ENCODE measurements at regions not wholly inside any gene's neighbourhood (a gene's known extent, or its start where the extent isn't known, plus 50 kb on each side); places are given as distances from the start of the nearest gene placed in this dataset.

DNA sequence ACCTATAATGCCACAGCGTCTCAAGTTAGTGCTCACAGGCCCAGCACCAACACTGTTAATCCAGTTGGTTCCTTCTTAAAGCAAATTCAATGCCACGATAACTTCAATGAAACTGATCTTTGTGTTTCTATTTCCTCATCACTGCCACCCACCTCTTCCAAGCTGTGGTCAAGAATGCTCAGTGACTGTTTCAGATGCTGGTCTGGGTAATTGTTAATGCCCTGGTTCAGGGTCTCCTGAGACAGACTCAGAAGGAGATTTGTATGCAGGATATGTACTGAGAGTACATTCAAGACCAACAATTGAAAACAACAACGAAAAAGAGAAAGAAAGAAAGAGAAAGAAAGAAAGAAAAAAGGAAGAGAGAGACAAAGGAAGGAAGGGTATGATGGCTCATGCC is 505.3 kb downstream of the TLE4 start:
- Histone ChIP-seq H3K4me2 (ENCODE audit: insufficient read depth, low read length, poor library complexity, severe bottlenecking) (no peak overlapping the region), H3K27ac (replicated peaks; ENCODE audit: low read length) (no peak overlapping the region), H2BK15ac (ENCODE audit: low read length) (no peak overlapping the region), H3K9me3 (replicated peaks in 1 of 2; ENCODE audit: control insufficient read depth in 2 of 2, insufficient read depth in 1 of 2, low read depth in 1 of 2, low read length in 2 of 2) (no peaks in the 10 kb centered on the region), H3K18ac (ENCODE audit: low read length) (no peak overlapping the region), H3K36me3 (replicated peaks in 1 of 2; ENCODE audit: control insufficient read depth in 2 of 2, insufficient read depth in 2 of 2, low read length in 2 of 2) (no peaks in the 10 kb centered on the region), H3K79me1 (ENCODE audit: low read depth, low read length) (no peaks in the 10 kb centered on the region), H3K23ac (ENCODE audit: low read depth, low read length, poor library complexity) (no peak overlapping the region), H4K8ac (ENCODE audit: low read depth, low read length) (no peak overlapping the region), H2BK5ac (ENCODE audit: low read length) (no peak overlapping the region), H3K9ac (ENCODE audit: low read depth, low read length, poor library complexity) (no peak overlapping the region), H2AK5ac (ENCODE audit: low read depth, low read length) (no peak overlapping the region), H2BK120ac (ENCODE audit: low read depth, low read length) (no peak overlapping the region), H3K14ac (ENCODE audit: low read length) (no peak overlapping the region), H2AFZ (ENCODE audit: low read length) (no peak overlapping the region), H3K4me3 (ENCODE audit: low read length in 2 of 2) (no peak overlapping the region), H3K4me1 (ENCODE audit: control insufficient read depth in 2 of 2, insufficient read depth in 1 of 2, low read depth in 1 of 2, low read length in 2 of 2) (no peaks in the 10 kb centered on the region), H4K91ac (ENCODE audit: low read depth, low read length, poor library complexity) (no peak overlapping the region), H3K27me3 (ENCODE audit: control insufficient read depth in 3 of 3, insufficient read depth in 3 of 3, low read depth in 1 of 3, low read length in 3 of 3) (no peaks in the 10 kb centered on the region), H2BK12ac (ENCODE audit: low read length) (no peak overlapping the region), H3K4ac (ENCODE audit: low read length) (no peak overlapping the region)
- no CpG with 5 or more reads among the region's 3 CpGs for WGBS, 2 donors (ENCODE audit: extremely low coverage in 2 of 2, insufficient read length in 2 of 2, insufficient replicate concordance in 1 of 2)
- DNase-seq (ENCODE audit: low spot score): no peak

GRCh38 chr9:80076162-80076561 is 504.4 kb downstream of the TLE4 start:
- WGBS, 2 donors (ENCODE audit: extremely low coverage in 2 of 2, insufficient read length in 2 of 2, insufficient replicate concordance in 1 of 2): no CpG with 5 or more reads among the region's 4 CpGs
- Histone ChIP-seq H3K9me3 (replicated peaks in 1 of 2; ENCODE audit: control insufficient read depth in 2 of 2, insufficient read depth in 1 of 2, low read depth in 1 of 2, low read length in 2 of 2) (no peaks in the 10 kb centered on the region), H2BK5ac (ENCODE audit: low read length) (no peak overlapping the region), H3K36me3 (replicated peaks in 1 of 2; ENCODE audit: control insufficient read depth in 2 of 2, insufficient read depth in 2 of 2, low read length in 2 of 2) (no peaks in the 10 kb centered on the region), H4K91ac (ENCODE audit: low read depth, low read length, poor library complexity) (no peak overlapping the region), H2BK15ac (ENCODE audit: low read length) (no peak overlapping the region), H2BK12ac (ENCODE audit: low read length) (no peak overlapping the region), H3K79me1 (ENCODE audit: low read depth, low read length) (no peaks in the 10 kb centered on the region), H3K4me2 (ENCODE audit: insufficient read depth, low read length, poor library complexity, severe bottlenecking) (no peak overlapping the region), H3K27me3 (ENCODE audit: control insufficient read depth in 3 of 3, insufficient read depth in 3 of 3, low read depth in 1 of 3, low read length in 3 of 3) (no peaks in the 10 kb centered on the region), H3K4ac (ENCODE audit: low read length) (no peak overlapping the region), H2AK5ac (ENCODE audit: low read depth, low read length) (no peak overlapping the region), H3K18ac (ENCODE audit: low read length) (no peak overlapping the region), H2AFZ (ENCODE audit: low read length) (no peak overlapping the region), H3K27ac (replicated peaks; ENCODE audit: low read length) (no peak overlapping the region), H3K14ac (ENCODE audit: low read length) (no peak overlapping the region), H3K4me3 (ENCODE audit: low read length in 2 of 2) (no peak overlapping the region), H4K8ac (ENCODE audit: low read depth, low read length) (no peak overlapping the region), H2BK120ac (ENCODE audit: low read depth, low read length) (no peak overlapping the region), H3K23ac (ENCODE audit: low read depth, low read length, poor library complexity) (no peak overlapping the region), H3K9ac (ENCODE audit: low read depth, low read length, poor library complexity) (no peak overlapping the region), H3K4me1 (ENCODE audit: control insufficient read depth in 2 of 2, insufficient read depth in 1 of 2, low read depth in 1 of 2, low read length in 2 of 2) (no peaks in the 10 kb centered on the region)
- DNase-seq (ENCODE audit: low spot score): no peak

GRCh38 chr9:80074439-80074838 is 502.7 kb downstream of the TLE4 start:
- no peak overlapping the region for H2BK12ac ChIP-seq (ENCODE audit: low read length)
- no peak overlapping the region for H3K23ac ChIP-seq (ENCODE audit: low read depth, low read length, poor library complexity)
- no peaks in the 10 kb centered on the region for H3K27me3 ChIP-seq (ENCODE audit: control insufficient read depth in 3 of 3, insufficient read depth in 3 of 3, low read depth in 1 of 3, low read length in 3 of 3)
- no peak overlapping the region for H2BK15ac ChIP-seq (ENCODE audit: low read length)
- no peaks in the 10 kb centered on the region for H3K4me1 ChIP-seq (ENCODE audit: control insufficient read depth in 2 of 2, insufficient read depth in 1 of 2, low read depth in 1 of 2, low read length in 2 of 2)
- no peak overlapping the region for H4K91ac ChIP-seq (ENCODE audit: low read depth, low read length, poor library complexity)
- no peak overlapping the region for H2BK5ac ChIP-seq (ENCODE audit: low read length)
- H3K14ac ChIP-seq (ENCODE audit: low read length): no peak overlapping the region
- no peak overlapping the region for H3K4ac ChIP-seq (ENCODE audit: low read length)
- no peak for DNase-seq (ENCODE audit: low spot score)
- H3K27ac ChIP-seq (replicated peaks; ENCODE audit: low read length): no peak overlapping the region
- H2AFZ ChIP-seq (ENCODE audit: low read length): no peak overlapping the region
- H3K9me3 ChIP-seq (replicated peaks in 1 of 2; ENCODE audit: control insufficient read depth in 2 of 2, insufficient read depth in 1 of 2, low read depth in 1 of 2, low read length in 2 of 2): no peaks in the 10 kb centered on the region
- no CpG with 5 or more reads among the region's 5 CpGs for WGBS, 2 donors (ENCODE audit: extremely low coverage in 2 of 2, insufficient read length in 2 of 2, insufficient replicate concordance in 1 of 2)
- H2AK5ac ChIP-seq (ENCODE audit: low read depth, low read length): no peak overlapping the region
- no peaks in the 10 kb centered on the region for H3K36me3 ChIP-seq (replicated peaks in 1 of 2; ENCODE audit: control insufficient read depth in 2 of 2, insufficient read depth in 2 of 2, low read length in 2 of 2)
- H3K18ac ChIP-seq (ENCODE audit: low read length): no peak overlapping the region
- no peak overlapping the region for H2BK120ac ChIP-seq (ENCODE audit: low read depth, low read length)
- H3K4me3 ChIP-seq (ENCODE audit: low read length in 2 of 2): no peak overlapping the region
- no peak overlapping the region for H4K8ac ChIP-seq (ENCODE audit: low read depth, low read length)
- no peaks in the 10 kb centered on the region for H3K79me1 ChIP-seq (ENCODE audit: low read depth, low read length)
- no peak overlapping the region for H3K9ac ChIP-seq (ENCODE audit: low read depth, low read length, poor library complexity)
- no peak overlapping the region for H3K4me2 ChIP-seq (ENCODE audit: insufficient read depth, low read length, poor library complexity, severe bottlenecking)

GRCh38 chr9:80072451-80072850 is 500.7 kb downstream of the TLE4 start:
- H2BK15ac ChIP-seq (ENCODE audit: low read length): no peak overlapping the region
- no peaks in the 10 kb centered on the region for H3K9me3 ChIP-seq (replicated peaks in 1 of 2; ENCODE audit: control insufficient read depth in 2 of 2, insufficient read depth in 1 of 2, low read depth in 1 of 2, low read length in 2 of 2)
- H3K79me1 ChIP-seq (ENCODE audit: low read depth, low read length): no peaks in the 10 kb centered on the region
- no peak overlapping the region for H3K14ac ChIP-seq (ENCODE audit: low read length)
- H3K27me3 ChIP-seq (ENCODE audit: control insufficient read depth in 3 of 3, insufficient read depth in 3 of 3, low read depth in 1 of 3, low read length in 3 of 3): no peaks in the 10 kb centered on the region
- DNase-seq (ENCODE audit: low spot score): no peak
- H3K4me2 ChIP-seq (ENCODE audit: insufficient read depth, low read length, poor library complexity, severe bottlenecking): no peak overlapping the region
- no peak overlapping the region for H3K18ac ChIP-seq (ENCODE audit: low read length)
- no peak overlapping the region for H4K8ac ChIP-seq (ENCODE audit: low read depth, low read length)
- no peak overlapping the region for H3K27ac ChIP-seq (replicated peaks; ENCODE audit: low read length)
- H2BK120ac ChIP-seq (ENCODE audit: low read depth, low read length): no peak overlapping the region
- WGBS, 2 donors (ENCODE audit: extremely low coverage in 2 of 2, insufficient read length in 2 of 2, insufficient replicate concordance in 1 of 2): no CpG with 5 or more reads among the region's 3 CpGs
- no peak overlapping the region for H3K23ac ChIP-seq (ENCODE audit: low read depth, low read length, poor library complexity)
- H3K4me3 ChIP-seq (ENCODE audit: low read length in 2 of 2): no peak overlapping the region
- H4K91ac ChIP-seq (ENCODE audit: low read depth, low read length, poor library complexity): no peak overlapping the region
- H2AK5ac ChIP-seq (ENCODE audit: low read depth, low read length): no peak overlapping the region
- no peak overlapping the region for H3K4ac ChIP-seq (ENCODE audit: low read length)
- H3K4me1 ChIP-seq (ENCODE audit: control insufficient read depth in 2 of 2, insufficient read depth in 1 of 2, low read depth in 1 of 2, low read length in 2 of 2): peaks cover 0 to 3% of the 10 kb centered on the region in 2 donors
- H3K36me3 ChIP-seq (replicated peaks in 1 of 2; ENCODE audit: control insufficient read depth in 2 of 2, insufficient read depth in 2 of 2, low read length in 2 of 2): no peaks in the 10 kb centered on the region
- H2BK5ac ChIP-seq (ENCODE audit: low read length): no peak overlapping the region
- H2BK12ac ChIP-seq (ENCODE audit: low read length): no peak overlapping the region
- no peak overlapping the region for H3K9ac ChIP-seq (ENCODE audit: low read depth, low read length, poor library complexity)
- H2AFZ ChIP-seq (ENCODE audit: low read length): no peak overlapping the region
